ENCODE measurements at regions not wholly inside any gene's neighbourhood (a gene's known extent, or its start where the extent isn't known, plus 50 kb on each side); places are given as distances from the start of the nearest gene placed in this dataset.
A peak's percentile ranks its signal among the peaks of the same experiment; 100 is the strongest.
"Not testable (repeated sequence)": the region's sequence is repeated elsewhere in the genome, so short reads cannot be mapped to it uniquely, and the experiment has no call there.

GRCh38 chr5:53403291-53403690 lies 77.1 kb upstream of the FST start:
- DNase-seq (ENCODE audit: extremely low read depth, low read depth, low spot score): no peak

DNA sequence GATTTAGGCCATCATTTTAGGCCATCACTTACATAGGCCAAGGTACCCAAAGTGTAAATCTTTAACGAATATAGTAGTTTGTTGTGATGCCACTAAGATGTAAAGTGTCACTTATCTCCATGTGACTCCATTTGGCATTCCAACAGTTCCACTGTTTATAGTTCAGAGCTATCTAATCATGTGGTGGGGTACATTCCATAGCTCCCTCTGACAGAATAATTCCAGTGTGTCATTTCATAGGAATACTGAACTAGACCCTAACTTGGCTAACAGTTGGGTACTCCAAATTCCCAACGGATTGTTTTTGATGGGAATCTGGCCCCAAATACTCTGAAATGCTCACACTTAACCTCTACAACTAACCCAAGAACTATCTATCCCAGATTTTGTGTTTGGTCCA lies 76.7 kb upstream of the FST start:
- no peak for DNase-seq (ENCODE audit: extremely low read depth, low read depth, low spot score)

DNA sequence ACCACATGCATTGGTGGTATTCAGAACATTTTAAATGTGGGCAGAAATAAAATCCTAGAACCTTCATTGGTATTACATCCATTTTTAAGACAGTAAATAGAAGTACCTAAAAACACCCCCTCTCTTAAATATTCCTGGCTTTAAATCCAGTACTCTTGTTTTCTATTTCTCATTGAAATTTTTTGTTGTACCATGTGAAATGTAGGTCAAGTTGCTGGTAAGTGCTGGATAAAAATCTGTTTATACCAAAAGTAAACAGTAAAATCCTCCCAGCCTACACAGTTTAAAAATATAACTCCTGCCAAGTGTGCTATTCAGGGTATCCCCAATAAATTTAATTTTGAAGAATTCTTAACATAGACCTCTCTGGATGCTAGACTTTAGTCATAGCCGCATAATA lies 75.0 kb upstream of the FST start:
- DNase-seq (ENCODE audit: extremely low read depth, low read depth, low spot score): no peak

DNA sequence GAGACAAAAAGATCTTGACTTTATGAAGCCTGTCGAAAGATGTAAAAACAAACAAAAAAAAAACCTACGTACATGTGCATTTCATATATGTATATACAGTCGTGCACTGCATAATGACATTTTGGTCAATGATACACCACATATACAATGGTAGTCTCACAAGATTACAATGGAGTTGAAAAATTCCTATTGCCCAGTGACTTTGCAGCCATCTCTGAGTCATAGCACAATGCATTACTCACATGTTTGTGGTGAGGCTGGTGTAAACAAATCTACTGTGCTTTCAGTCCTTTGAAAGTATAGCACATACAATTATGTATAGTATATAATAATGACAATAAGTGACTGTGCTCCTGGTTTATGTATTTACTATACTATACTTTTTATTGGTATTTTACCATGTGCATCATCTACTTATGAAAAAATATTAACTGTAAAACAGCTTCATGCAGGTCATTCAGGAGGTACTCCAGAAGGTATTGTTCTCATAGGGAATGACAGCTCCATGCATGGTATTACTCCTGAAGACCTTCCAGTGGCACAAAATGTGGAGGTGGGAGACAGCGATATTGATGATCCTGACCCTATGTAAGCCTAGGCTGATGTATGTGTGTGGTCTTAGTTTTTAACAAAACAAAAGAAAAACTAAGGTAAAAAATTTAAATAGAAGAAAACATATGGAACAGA lies 73.7 kb upstream of the FST start:
- no peak for DNase-seq (ENCODE audit: extremely low read depth, low read depth, low spot score)

DNA sequence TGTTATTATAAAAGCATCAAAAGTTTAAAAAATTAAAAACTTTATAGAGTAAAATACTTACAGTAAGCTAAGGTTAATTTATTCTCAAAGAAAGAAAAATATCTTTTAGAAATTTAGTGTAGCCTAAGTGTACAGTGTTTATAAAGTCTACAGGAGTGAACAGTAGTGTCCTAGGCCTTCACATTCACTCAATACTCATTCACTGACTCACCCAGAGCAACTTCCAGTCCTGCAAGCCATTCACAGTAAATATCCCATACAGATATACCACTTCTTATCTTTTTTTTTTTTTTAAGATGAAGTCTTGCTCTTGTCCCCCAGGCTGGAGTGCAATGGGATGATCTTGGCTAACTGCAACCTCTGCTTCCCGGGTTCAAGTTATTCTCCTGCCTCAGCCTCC lies 73.1 kb upstream of the FST start:
- DNase-seq (ENCODE audit: extremely low read depth, low read depth, low spot score): no peak

DNA sequence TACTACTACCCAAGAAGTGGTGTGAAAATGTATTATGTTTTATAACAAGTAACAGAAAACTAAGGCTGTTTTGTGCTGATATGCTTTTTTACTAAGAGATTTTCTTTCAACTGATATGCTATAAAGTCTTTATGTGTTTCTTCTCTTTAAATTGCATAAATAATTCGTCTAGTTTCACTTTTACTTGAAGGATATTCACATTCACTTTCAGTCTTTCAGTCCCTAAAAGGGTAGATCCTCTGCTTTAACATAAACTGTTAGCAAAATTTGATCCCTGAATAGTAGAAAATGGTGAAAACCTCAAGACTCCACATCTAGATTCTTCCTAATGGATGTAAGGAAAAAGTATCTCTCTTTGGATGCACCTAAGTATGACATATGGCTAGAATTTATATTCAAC lies 69.0 kb upstream of the FST start:
- DNase-seq (ENCODE audit: extremely low read depth, low read depth, low spot score): no peak

DNA sequence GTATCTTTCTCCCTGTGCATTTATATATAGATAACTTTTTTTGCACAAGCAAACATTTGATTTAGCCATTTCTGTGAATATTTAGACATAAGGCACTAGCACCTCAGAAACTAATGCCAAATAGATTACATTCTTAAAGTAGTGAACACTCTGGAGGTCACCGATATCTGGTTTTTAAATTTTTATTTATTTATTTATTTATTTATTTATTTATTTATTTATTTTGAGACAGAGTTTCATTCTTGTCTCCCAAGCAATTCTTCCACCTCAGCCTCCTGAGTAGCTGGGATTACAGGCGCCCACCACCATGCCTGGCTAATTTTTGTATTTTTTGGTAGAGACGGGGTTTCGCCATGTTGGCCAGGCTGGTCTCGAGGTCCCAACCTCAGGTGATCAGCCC lies 67.9 kb upstream of the FST start:
- not testable (repeated sequence) for DNase-seq (ENCODE audit: extremely low read depth, low read depth, low spot score)

DNA sequence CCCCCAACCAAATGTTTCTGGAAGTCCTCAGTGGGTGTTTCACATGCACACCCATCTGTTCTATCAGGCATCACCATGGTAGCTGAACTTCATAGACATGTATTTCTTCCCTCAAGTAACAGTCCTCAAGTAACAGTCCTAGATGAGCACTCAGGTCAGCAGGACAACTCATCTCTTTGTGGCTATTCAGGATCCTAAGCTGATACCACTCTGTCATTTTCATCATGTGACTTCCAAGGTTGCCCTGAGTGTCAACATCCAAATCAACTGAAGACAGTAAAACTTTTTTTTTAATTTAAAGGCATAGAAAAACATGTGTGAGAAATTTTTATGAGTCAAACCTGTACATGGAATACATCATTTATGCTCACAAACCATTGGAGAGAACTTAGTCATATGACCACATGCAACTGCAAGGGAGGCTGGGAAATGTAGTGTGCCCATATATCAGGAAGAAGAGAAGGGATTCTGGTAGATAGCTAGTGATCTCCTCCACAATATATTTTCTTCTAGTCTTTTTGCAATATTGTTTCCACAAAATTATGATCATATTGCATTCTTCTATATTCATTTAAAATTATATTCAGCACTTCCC lies 64.2 kb upstream of the FST start:
- DNase-seq (ENCODE audit: extremely low read depth, low read depth, low spot score): no peak

- DNase-seq (ENCODE audit: extremely low read depth, low read depth, low spot score): no peak
Observed at GRCh38 chr5:53418409-53418808, 62.0 kb upstream of the FST start.

GRCh38 chr5:53418826-53419658 lies 61.4 kb upstream of the FST start:
- DNase-seq (ENCODE audit: extremely low read depth, low read depth, low spot score): peak; percentile 79

GRCh38 chr5:53422539-53422938 lies 57.9 kb upstream of the FST start:
- no peak for DNase-seq (ENCODE audit: extremely low read depth, low read depth, low spot score)

- DNase-seq (ENCODE audit: extremely low read depth, low read depth, low spot score): no peak
Observed at GRCh38 chr5:53423724-53424123, 56.7 kb upstream of the FST start.

DNA sequence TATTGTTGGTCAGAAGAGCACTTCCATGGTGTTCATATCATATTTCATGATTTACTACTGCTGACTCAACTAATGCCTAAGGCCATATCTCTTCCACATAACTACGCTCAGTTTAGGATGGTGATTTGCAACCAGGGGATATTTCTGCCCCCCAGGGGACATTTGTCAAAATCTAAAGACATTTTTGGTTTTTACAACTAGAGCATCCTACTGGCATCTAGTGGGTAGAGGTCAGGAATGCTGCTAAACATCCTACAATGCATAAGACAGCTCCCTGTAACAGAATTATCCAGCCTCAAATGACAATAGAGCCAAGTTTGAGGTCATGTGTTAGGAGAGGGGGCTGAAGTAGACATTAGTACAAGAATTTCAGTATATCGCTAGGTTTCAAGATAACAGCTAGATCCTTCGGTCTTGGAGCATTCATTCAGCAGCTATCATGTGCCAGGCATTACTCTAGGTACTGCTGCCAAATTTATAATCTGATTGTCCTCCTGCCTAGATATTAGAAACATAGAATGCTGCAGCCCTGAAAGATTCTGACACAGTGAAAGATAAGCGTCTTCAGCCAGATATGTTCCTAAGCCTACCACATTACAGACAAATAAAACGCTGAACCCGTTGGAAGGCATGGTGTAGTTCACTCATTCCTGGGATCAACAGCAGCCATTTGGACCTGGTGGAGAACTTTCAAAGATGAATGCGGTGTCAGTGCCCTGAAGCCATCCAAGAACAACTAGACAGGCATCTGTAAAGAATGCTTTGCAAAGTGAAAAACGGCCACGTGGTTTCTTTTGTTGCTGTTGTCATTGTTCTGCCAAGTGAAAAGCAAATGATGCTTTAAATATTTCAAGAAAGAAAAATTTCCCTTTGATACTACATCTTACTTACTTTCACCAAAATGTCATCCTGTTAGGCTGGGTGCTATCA lies 55.5 kb upstream of the FST start:
- DNase-seq (ENCODE audit: extremely low read depth, low read depth, low spot score): no peak

GRCh38 chr5:53425687-53426511 lies 54.5 kb upstream of the FST start:
- no peak for DNase-seq (ENCODE audit: extremely low read depth, low read depth, low spot score)

DNA sequence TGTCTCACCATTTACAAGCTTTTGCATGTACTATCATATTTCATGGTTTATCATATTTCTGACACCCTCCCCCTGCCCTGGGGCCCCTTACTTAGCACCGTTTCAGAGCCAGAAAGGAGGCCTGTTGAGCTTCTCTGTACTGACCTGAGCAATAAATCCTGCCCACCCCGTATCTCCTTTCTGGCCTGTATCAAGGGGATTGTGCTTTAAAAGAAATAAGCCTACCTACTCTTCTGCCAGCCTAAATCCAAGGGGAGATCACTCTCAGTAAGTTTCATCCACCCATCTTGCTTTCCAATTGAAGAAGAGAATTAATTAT lies 54.0 kb upstream of the FST start:
- no peak for DNase-seq (ENCODE audit: extremely low read depth, low read depth, low spot score)

- no peak for DNase-seq (ENCODE audit: extremely low read depth, low read depth, low spot score)
Observed at GRCh38 chr5:53426878-53427277, 53.6 kb upstream of the FST start.

- no peak for DNase-seq (ENCODE audit: extremely low read depth, low read depth, low spot score)
Observed at GRCh38 chr5:53427965-53428364, 52.5 kb upstream of the FST start.

DNA sequence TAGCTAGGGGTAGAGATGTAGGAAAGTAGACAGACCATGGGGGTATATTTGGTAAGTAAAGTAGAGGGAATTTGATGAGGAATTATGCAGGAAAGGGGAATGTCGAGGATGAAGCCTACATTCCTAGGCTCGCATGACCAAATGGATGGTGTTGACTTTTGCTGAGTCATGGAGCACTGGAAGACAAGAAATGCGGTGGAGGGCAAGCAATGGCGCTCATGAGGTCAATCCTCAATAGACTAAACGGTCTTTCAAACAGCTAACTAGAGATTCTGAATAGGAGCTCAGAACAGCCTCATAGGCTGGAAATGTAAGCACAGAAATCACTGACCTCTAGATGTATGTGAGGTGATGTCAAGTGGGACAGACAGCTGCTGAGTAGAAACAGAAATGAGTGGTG lies 50.7 kb upstream of the FST start:
- no peak for DNase-seq (ENCODE audit: extremely low read depth, low read depth, low spot score)

GRCh38 chr5:53430618-53431252 lies 49.7 kb upstream of the FST start:
- no peak for DNase-seq (ENCODE audit: extremely low read depth, low read depth, low spot score)

Measured in glomerular endothelial cell (primary cell).